ENCODE measurements at regions not wholly inside any gene's neighbourhood (a gene's known extent, or its start where the extent isn't known, plus 50 kb on each side); places are given as distances from the start of the nearest gene placed in this dataset.

- DNase-seq = no peak
These were observed 313.3 kb downstream of the FOXL1 start for GRCh38 chr16:86891631-86892030.

DNA sequence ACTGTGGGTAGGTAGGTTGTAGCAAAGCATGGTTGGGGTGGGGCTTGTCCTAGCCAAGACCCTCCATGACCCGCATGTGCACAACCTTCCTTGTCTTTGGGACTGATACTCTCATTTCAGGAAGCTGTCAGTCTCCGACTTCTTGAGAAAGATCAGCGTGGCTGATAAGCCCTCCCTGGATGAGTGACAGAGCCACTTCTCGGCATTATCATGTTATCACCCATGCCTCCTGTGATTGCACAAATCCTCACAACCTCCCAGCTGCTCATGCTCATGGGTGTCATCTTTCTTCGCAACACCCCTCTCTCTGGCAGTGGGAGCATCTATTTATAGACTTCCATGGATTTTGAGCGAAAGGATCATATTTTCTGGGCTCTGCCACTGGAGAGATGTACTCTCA is 314.2 kb downstream of the FOXL1 start:
- DNase-seq = no peak

- no peak for DNase-seq
These were observed 315.2 kb downstream of the FOXL1 start for GRCh38 chr16:86893506-86893905.

DNA sequence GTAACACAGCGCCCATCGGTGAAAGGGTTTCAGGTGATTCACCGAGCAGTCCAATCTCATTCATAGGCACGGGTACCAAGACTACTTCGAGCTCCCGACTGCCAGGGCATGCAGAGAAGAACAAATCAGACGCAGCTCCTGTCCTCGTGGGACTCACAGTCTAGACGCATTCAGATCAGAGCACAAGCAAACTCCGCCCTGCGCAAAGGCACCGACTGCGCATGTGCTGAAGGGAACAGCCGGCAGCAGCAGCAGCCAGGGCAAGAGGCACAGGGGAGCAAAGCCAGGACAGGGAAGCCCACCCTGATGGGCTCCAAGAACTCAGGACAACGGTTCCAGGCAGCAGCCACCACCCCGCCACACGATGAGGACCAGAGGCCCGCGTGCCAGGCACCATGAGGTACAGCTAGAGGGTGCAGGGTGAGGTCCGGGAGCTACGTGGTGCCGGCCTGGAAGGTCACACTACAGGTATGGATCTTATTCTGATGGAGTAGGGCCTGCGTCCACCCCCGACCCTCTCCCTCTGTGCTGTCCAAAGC is 315.7 kb downstream of the FOXL1 start:
- DNase-seq = no peak

DNA sequence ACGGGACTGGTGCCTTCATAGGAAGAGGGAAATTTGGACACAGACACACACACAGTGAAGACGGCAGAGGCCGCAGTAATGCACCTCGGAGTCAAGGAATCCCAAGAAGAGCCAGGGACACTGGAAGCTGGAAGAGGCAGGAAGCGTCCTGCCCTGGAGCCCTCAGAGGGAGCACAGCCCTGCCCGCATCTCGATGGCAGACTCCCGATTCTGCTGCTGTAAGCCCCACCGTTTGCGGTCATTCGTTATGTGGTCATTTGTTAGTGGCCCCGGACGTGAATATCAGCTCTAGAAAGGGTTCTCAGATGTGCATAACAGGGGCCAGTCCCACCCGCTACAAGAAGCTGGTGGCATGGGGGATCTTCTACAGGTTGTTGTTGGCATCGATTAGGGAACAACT is 316.6 kb downstream of the FOXL1 start:
- DNase-seq = no peak

- no peak for DNase-seq
These were observed 317.3 kb downstream of the FOXL1 start for GRCh38 chr16:86895606-86896005.

- DNase-seq = no peak
These were observed 318.6 kb downstream of the FOXL1 start for GRCh38 chr16:86896976-86897375.

GRCh38 chr16:86897486-86897885 is 319.1 kb downstream of the FOXL1 start:
- no peak for DNase-seq

GRCh38 chr16:86898386-86898785 is 320.0 kb downstream of the FOXL1 start:
- no peak for DNase-seq

- DNase-seq = no peak
These were observed 320.8 kb downstream of the FOXL1 start for GRCh38 chr16:86899151-86899550.

DNA sequence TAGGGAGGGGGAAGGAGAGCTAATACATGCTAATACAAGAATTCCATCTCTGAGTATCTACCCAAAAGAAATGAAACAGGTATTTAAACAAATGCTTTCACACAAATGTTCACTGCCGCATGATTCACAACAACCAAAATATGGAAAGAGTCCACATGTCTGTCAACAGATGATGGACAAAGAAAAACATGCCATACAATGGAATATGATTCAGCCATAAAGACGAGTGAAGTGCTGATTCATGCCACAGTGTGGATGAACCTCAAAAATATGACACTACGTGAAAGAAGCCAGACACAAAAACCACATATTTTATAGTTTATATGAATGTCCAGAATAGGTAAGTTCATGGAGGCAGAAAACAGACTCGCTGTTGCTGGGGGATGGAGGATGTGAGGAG is 321.4 kb downstream of the FOXL1 start:
- no peak for DNase-seq

- no peak for DNase-seq
These were observed 323.1 kb downstream of the FOXL1 start for GRCh38 chr16:86901483-86901882.

GRCh38 chr16:86902656-86903001 is 324.3 kb downstream of the FOXL1 start:
- no peak for DNase-seq

- DNase-seq = no peak
These were observed 324.7 kb downstream of the FOXL1 start for GRCh38 chr16:86903068-86903467.

DNA sequence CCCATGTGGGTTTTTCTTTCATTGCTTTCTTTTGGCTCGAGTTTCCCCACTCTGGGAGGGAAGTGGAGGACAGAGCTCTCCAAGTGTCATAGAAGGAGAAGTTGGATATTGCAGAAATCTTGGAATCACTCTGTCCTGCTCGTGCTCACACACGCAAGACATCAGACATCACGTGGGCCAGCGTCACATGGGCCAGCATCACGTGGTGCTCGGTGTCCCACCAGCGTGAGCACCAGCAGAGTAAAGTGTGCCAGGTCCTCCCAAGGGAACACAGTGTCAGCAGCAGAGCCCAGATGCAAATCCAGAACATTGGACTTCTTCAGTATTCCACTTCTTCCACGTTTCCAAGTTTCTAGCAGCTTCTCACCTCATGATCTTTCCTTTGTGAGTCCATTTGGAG is 327.0 kb downstream of the FOXL1 start:
- no peak for DNase-seq

DNA sequence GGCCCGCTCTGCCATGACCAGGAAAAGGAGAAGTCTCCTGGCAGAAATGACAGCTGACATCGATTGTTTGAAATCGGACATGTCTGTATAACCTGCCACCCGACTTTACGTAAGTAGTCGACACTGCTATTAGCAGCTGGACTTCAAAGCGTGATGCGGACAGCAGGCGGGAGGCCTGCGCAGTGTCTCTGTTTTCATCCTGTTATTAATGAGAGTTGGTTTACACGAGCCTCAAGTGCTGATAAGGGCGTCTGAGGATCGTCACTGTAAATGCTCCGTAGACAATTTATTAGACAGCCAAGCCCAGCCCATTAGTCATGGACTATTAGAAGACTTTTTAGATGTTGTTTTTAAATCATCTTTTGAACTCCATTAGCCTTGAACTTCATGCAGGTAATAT is 328.3 kb downstream of the FOXL1 start:
- DNase-seq = no peak

- DNase-seq = no peak
These were observed 331.2 kb downstream of the FOXL1 start for GRCh38 chr16:86909359-86910160.

GRCh38 chr16:86910161-86910769 is 331.9 kb downstream of the FOXL1 start:
- no peak for DNase-seq

GRCh38 chr16:86911437-86911958 is 333.1 kb downstream of the FOXL1 start:
- DNase-seq = no peak

GRCh38 chr16:86913886-86914285 is 335.5 kb downstream of the FOXL1 start:
- no peak for DNase-seq

DNA sequence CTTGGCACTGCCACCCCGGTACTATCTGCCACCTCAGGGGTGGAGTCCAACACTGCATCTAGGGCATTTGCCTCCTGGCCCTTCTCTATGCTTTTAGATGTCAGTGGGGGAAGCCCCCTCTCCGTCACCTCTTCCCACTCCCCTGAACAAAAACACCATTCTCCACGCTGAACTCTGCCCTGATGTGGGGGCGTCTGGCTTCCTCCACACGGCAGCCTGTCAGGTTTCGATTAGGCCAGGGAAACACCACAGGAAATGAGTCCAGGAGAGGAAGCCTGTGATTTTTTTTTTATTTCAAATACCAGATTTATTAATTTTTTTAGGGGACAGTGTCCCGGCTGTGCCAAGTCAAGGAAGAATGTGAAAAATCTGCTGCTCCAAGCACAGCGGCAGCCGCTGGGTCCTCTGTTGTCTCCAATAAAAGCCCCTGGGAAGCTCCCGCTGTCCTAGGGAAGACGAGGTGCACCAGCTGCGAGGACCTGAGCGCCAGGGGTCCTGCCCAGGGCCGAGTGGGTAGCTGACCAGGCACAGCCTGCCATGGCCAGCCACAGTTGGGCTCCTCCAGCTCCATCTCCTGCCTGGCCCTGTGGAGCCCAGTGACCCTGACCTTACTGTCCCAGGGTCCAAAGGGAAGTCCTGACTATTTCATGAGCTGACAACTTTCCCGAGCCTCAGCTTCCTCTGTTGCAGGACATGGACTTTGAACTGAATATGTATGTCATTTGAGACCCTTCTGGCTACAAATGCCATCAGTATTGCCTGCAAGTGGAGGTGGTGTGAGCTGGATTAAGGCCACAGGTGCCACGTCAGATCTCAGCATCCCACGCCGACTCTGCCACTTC is 336.7 kb downstream of the FOXL1 start:
- DNase-seq = no peak

- DNase-seq = no peak
These were observed 339.4 kb downstream of the FOXL1 start for GRCh38 chr16:86917471-86918365.
